ENCODE measurements at regions not wholly inside any gene's neighbourhood (a gene's known extent, or its start where the extent isn't known, plus 50 kb on each side); places are given as distances from the start of the nearest gene placed in this dataset.

DNA sequence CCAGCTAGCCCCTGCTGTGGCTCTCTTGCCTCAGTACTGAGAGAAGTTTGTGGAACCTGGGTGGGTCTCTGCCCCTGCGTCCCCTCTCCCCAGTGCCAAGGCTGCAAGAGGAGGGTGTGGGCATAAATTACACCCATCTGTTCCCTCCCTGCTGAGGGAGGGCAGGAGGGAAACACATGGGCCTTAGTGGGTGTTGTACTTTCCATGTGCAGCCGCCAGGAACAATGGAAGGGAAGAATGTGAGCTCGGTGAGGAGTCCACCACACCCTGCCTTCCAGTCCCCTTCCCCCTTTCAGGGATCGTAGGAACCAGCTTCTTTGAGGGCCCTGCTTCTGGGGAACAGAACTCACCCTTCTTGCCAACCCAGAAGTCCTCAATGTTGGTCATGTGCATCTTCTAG lies 138.2 kb upstream of the KLF4 start:
- TF ChIP-seq CTCF (IDR thresholded peaks at IDR 0.05; ENCODE audit: low read length), result no peak
- no peak for TF ChIP-seq EZH2 (IDR thresholded peaks at IDR 0.05; ENCODE audit: borderline replicate concordance, low read length)

Data from OCI-LY1 (cell line).